MM.1S (cell line): ENCODE measurements at regions not wholly inside any gene's neighbourhood (a gene's known extent, or its start where the extent isn't known, plus 50 kb on each side); places are given as distances from the start of the nearest gene placed in this dataset.

Experiments used
- DNase-seq: peaks from one replicate; pipeline ENCODE4 v3.0.0-alpha.2; 2015
- H2AFZ ChIP-seq: fragments of 300-600 bp; sonication (generic); 2 replicates; pipeline ENCODE4 v1.6.0; 2016; ENCODE audit warnings: antibody characterized with exemption, low read length
- H3F3A ChIP-seq: fragments of 300-600 bp; sonication (generic); 2 replicates; pipeline ENCODE4 v1.6.1; 2016; ENCODE audit warnings: mild to moderate bottlenecking, antibody characterized with exemption, low read length, moderate library complexity, mixed read lengths; ENCODE audit not compliant: insufficient read depth
- H3K27ac ChIP-seq: fragments of 300-600 bp; sonication (generic); 2 replicates; pipeline ENCODE4 v1.5.1; 2016; ENCODE audit warnings: mild to moderate bottlenecking, low read length
- H3K27me3 ChIP-seq: fragments of 300-600 bp; sonication (generic); replicated peaks from 2 replicates; pipeline ENCODE4 v1.6.0; 2016; ENCODE audit warnings: low read length; ENCODE audit not compliant: insufficient read depth
- H3K36me3 ChIP-seq: fragments of 300-600 bp; sonication (generic); replicated peaks from 2 replicates; pipeline ENCODE4 v1.6.1; 2016; ENCODE audit warnings: mild to moderate bottlenecking, low read length, mixed read lengths; ENCODE audit not compliant: insufficient read depth
- H3K4me1 ChIP-seq: fragments of 300-600 bp; sonication (generic); 2 replicates; pipeline ENCODE4 v1.6.1; 2016; ENCODE audit warnings: low read length, mixed read lengths
- H3K4me2 ChIP-seq: fragments of 300-600 bp; sonication (generic); 2 replicates; pipeline ENCODE4 v1.6.0; 2016; ENCODE audit warnings: low read depth, low read length
- H3K4me3 ChIP-seq: fragments of 300-600 bp; sonication (generic); 2 replicates; pipeline ENCODE4 v1.5.1; 2016; ENCODE audit warnings: low read length, mixed read lengths
- H3K79me2 ChIP-seq: fragments of 300-600 bp; sonication (generic); 2 replicates; pipeline ENCODE4 v1.6.1; 2016; ENCODE audit warnings: mixed run types, low read length, mixed read lengths
- H3K9ac ChIP-seq: fragments of 300-600 bp; sonication (generic); 2 replicates; pipeline ENCODE4 v1.6.1; 2016; ENCODE audit warnings: low read length, mixed read lengths
- H3K9me2 ChIP-seq: fragments of 300-600 bp; sonication (generic); replicated peaks from 2 replicates; pipeline ENCODE4 v1.6.1; 2016; ENCODE audit warnings: mild to moderate bottlenecking, low read length, mixed read lengths; ENCODE audit not compliant: insufficient read depth
- H3K9me3 ChIP-seq: fragments of 300-600 bp; sonication (generic); replicated peaks from 2 replicates; pipeline ENCODE4 v1.6.1; 2016; ENCODE audit warnings: mild to moderate bottlenecking, low read length, mixed read lengths; ENCODE audit not compliant: insufficient read depth
- H4K20me1 ChIP-seq: fragments of 300-600 bp; sonication (generic); 2 replicates; pipeline ENCODE4 v1.6.1; 2016; ENCODE audit warnings: mild to moderate bottlenecking, low read length, moderate library complexity, mixed read lengths; ENCODE audit not compliant: insufficient read depth
- EZH2 ChIP-seq: fragments of 300-600 bp; sonication (generic); optimal IDR thresholded peaks from 2 replicates; pipeline ENCODE3; 2017; ENCODE audit warnings: low read depth, mild to moderate bottlenecking, antibody characterized with exemption, low read length, mixed read lengths
- EZH2phosphoT487 ChIP-seq: fragments of 300-600 bp; sonication (generic); IDR thresholded peaks from 2 replicates; pipeline ENCODE4 v1.6.1; 2018; ENCODE audit warnings: antibody characterized with exemption, low read length
- TF ChIP-seq, protein P1 (sequence below): fragments of 300-600 bp; sonication (generic); IDR thresholded peaks from 2 replicates; pipeline ENCODE4 v1.5.1; 2016; ENCODE audit warnings: antibody characterized with exemption, low read length, mixed read lengths

- no peaks in the 10 kb centered on the region for H3K27me3 ChIP-seq
- no peak for DNase-seq
- H3K4me1 ChIP-seq, result no peaks in the 10 kb centered on the region
- H3K9ac ChIP-seq, result no peak overlapping the region
- H3K9me3 ChIP-seq, result no peaks in the 10 kb centered on the region
- H3K4me3 ChIP-seq, result no peak overlapping the region
- TF ChIP-seq EZH2phosphoT487, result no peak
- TF ChIP-seq, protein P1, sequence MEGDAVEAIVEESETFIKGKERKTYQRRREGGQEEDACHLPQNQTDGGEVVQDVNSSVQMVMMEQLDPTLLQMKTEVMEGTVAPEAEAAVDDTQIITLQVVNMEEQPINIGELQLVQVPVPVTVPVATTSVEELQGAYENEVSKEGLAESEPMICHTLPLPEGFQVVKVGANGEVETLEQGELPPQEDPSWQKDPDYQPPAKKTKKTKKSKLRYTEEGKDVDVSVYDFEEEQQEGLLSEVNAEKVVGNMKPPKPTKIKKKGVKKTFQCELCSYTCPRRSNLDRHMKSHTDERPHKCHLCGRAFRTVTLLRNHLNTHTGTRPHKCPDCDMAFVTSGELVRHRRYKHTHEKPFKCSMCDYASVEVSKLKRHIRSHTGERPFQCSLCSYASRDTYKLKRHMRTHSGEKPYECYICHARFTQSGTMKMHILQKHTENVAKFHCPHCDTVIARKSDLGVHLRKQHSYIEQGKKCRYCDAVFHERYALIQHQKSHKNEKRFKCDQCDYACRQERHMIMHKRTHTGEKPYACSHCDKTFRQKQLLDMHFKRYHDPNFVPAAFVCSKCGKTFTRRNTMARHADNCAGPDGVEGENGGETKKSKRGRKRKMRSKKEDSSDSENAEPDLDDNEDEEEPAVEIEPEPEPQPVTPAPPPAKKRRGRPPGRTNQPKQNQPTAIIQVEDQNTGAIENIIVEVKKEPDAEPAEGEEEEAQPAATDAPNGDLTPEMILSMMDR, result no peak
- TF ChIP-seq EZH2, result no peak
- no peaks in the 10 kb centered on the region for H4K20me1 ChIP-seq
- H3K79me2 ChIP-seq, result no peaks in the 10 kb centered on the region
- H3F3A ChIP-seq, result no peaks in the 10 kb centered on the region
- H3K4me2 ChIP-seq, result no peak overlapping the region
- no peak overlapping the region for H2AFZ ChIP-seq
- H3K36me3 ChIP-seq, result no peaks in the 10 kb centered on the region
- no peak overlapping the region for H3K27ac ChIP-seq
- no peaks in the 10 kb centered on the region for H3K9me2 ChIP-seq
Measured at GRCh38 chrX:20656721-20657120, 390.0 kb upstream of the RPS6KA3 start.

DNA sequence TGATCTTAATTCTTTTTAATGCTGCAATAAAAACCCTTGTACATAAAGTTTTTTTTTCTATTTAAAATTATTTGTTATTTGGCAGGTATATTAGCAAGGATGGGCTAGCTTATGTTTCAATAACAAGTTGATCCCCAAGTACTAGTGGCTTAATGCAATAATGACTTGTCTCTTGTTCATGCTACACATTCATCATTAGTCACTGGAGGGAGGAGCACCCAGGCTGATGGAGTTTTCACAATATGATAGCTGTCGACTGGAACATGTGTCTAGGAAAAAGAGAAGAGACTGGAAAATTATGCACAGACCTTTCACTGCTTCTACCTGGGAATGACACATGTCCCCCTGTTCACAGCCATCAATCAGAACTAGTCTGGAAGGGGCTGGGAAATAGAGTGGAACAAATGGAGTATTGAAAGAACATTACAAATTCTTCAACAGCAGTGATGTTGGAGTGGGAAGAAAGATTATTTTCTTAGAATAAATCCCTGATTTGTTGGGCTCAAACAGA, 387.9 kb upstream of the RPS6KA3 start:
- Histone ChIP-seq H3K4me2 (no peak overlapping the region), H3K27ac (no peak overlapping the region), H3K27me3 (no peaks in the 10 kb centered on the region), H3F3A (no peaks in the 10 kb centered on the region), H3K9me2 (no peaks in the 10 kb centered on the region), H3K36me3 (no peaks in the 10 kb centered on the region), H3K9ac (no peak overlapping the region), H3K4me1 (no peaks in the 10 kb centered on the region), H3K4me3 (no peak overlapping the region), H3K79me2 (no peaks in the 10 kb centered on the region), H3K9me3 (no peaks in the 10 kb centered on the region), H4K20me1 (no peaks in the 10 kb centered on the region), H2AFZ (no peak overlapping the region)
- TF ChIP-seq EZH2phosphoT487 (no peak), EZH2 (no peak)
- TF ChIP-seq, protein P1, result no peak
- no peak for DNase-seq

GRCh38 chrX:20653070-20653469, 386.4 kb upstream of the RPS6KA3 start:
- no peak for DNase-seq
- Histone ChIP-seq H3K9ac (no peak overlapping the region), H3K4me1 (no peaks in the 10 kb centered on the region), H4K20me1 (no peaks in the 10 kb centered on the region), H3K9me3 (no peaks in the 10 kb centered on the region), H3K79me2 (no peaks in the 10 kb centered on the region), H2AFZ (no peak overlapping the region), H3K9me2 (no peaks in the 10 kb centered on the region), H3K27ac (no peak overlapping the region), H3F3A (no peaks in the 10 kb centered on the region), H3K27me3 (no peaks in the 10 kb centered on the region), H3K4me3 (no peak overlapping the region), H3K36me3 (no peaks in the 10 kb centered on the region), H3K4me2 (no peak overlapping the region)
- TF ChIP-seq EZH2phosphoT487 (no peak), EZH2 (no peak)
- TF ChIP-seq, protein P1, result no peak
